NCI-H510A (cell line): ENCODE measurements at regions not wholly inside any gene's neighbourhood (a gene's known extent, or its start where the extent isn't known, plus 50 kb on each side); places are given as distances from the start of the nearest gene placed in this dataset.
"Not testable (repeated sequence)": the region's sequence is repeated elsewhere in the genome, so short reads cannot be mapped to it uniquely, and the experiment has no call there.

ENCODE experiments used
- DNase-seq: peaks from one replicate; lab custom pipeline; 2025; lab: John Stamatoyannopoulos, UW

- DNase-seq: not testable (repeated sequence)
Observed at GRCh38 chr3:178349218-178349596, 187.0 kb upstream of the KCNMB2 start.

- DNase-seq: no peak
Observed at GRCh38 chr3:178350763-178351162, 185.5 kb upstream of the KCNMB2 start.

- no peak for DNase-seq
Observed at GRCh38 chr3:178352326-178353005, 183.8 kb upstream of the KCNMB2 start.

GRCh38 chr3:178353006-178353694 lies 183.1 kb upstream of the KCNMB2 start:
- no peak for DNase-seq

GRCh38 chr3:178359728-178360127 lies 176.5 kb upstream of the KCNMB2 start:
- DNase-seq: no peak

GRCh38 chr3:178363048-178363447 lies 173.2 kb upstream of the KCNMB2 start:
- DNase-seq: not testable (repeated sequence)

GRCh38 chr3:178367817-178368617 lies 168.2 kb upstream of the KCNMB2 start:
- no peak for DNase-seq

- no peak for DNase-seq
Observed at GRCh38 chr3:178369006-178369405, 167.2 kb upstream of the KCNMB2 start.

GRCh38 chr3:178369811-178370210 lies 166.4 kb upstream of the KCNMB2 start:
- no peak for DNase-seq

- DNase-seq: no peak
Observed at GRCh38 chr3:178370387-178370786, 165.8 kb upstream of the KCNMB2 start.

GRCh38 chr3:178381555-178381954 lies 154.7 kb upstream of the KCNMB2 start:
- DNase-seq: no peak

- no peak for DNase-seq
Observed at GRCh38 chr3:178381971-178382448, 154.2 kb upstream of the KCNMB2 start.

GRCh38 chr3:178382449-178383061 lies 153.7 kb upstream of the KCNMB2 start:
- DNase-seq: no peak

- no peak for DNase-seq
Observed at GRCh38 chr3:178384321-178385230, 151.7 kb upstream of the KCNMB2 start.

GRCh38 chr3:178385280-178385952 lies 150.8 kb upstream of the KCNMB2 start:
- no peak for DNase-seq

GRCh38 chr3:178386401-178386800 lies 149.8 kb upstream of the KCNMB2 start:
- DNase-seq: no peak

GRCh38 chr3:178386880-178387279 lies 149.4 kb upstream of the KCNMB2 start:
- DNase-seq: no peak

GRCh38 chr3:178388473-178388872 lies 147.8 kb upstream of the KCNMB2 start:
- no peak for DNase-seq

- DNase-seq: no peak
Observed at GRCh38 chr3:178389258-178389657, 147.0 kb upstream of the KCNMB2 start.

- DNase-seq: no peak
Observed at GRCh38 chr3:178392511-178392926, 143.7 kb upstream of the KCNMB2 start.

GRCh38 chr3:178393146-178393545 lies 143.1 kb upstream of the KCNMB2 start:
- no peak for DNase-seq
